Cardiac fibroblast (primary cell): ENCODE measurements at regions not wholly inside any gene's neighbourhood (a gene's known extent, or its start where the extent isn't known, plus 50 kb on each side); places are given as distances from the start of the nearest gene placed in this dataset.
"Not testable (repeated sequence)": the region's sequence is repeated elsewhere in the genome, so short reads cannot be mapped to it uniquely, and the experiment has no call there.

Experiments used
- DNase-seq, 2 donors: peaks; one replicate each; pipeline versions ENCODE4 v3.0.0 to v3.0.0-alpha.2; 2010; ENCODE audit warnings: low read depth in 2 of 2
- H3K4me3 ChIP-seq, 2 donors: replicated peaks in 1 of 2; 1 replicate in 1 of 2; 2 replicates in 1 of 2; pipeline ENCODE4 v1.5.1; 2011; ENCODE audit warnings: low read depth in 2 of 2, low read length in 2 of 2, mild to moderate bottlenecking in 2 of 2, moderate library complexity in 1 of 2
- CTCF ChIP-seq: IDR thresholded peaks from one replicate; pipeline ENCODE4 v1.5.1; 2011; ENCODE audit warnings: low read depth, mild to moderate bottlenecking, low read length, inconsistent platforms

DNA sequence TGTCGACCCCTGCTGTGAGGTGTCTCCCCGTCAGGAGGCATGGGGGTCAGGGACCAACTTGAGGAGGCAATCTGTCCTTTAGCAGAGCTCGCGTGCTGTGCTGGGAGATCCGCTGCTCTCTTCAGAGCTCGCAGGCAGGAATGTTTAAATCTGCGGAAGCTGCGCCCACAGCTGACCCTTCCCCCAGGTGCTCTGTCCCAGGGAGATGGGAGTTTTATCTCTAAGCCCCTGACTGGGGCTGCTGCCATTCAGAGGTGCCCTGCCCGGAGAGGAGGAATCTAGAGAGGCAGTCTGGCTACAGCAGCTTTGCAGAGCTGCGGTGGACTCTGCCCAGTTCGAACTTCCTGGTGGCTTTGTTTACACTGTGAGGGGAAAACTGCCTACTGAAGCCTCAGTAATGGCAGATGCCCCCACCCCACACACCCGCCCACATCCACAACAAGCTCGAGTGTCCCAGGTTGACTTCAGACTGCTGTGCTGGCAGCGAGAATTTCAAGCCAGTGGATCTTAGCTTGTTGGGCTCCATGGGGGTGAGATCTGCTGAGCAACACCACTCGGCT is 133.1 kb downstream of the CENPC start:
- H3K4me3 ChIP-seq, DNase-seq: not testable (repeated sequence)

- no peak overlapping the region for H3K4me3 ChIP-seq
- no peak for DNase-seq
- TF ChIP-seq CTCF: no peak
Measured at GRCh38 chr4:67403342-67403741, 142.0 kb downstream of the CENPC start.

- no peak for TF ChIP-seq CTCF
- no peak for DNase-seq
- no peak overlapping the region for H3K4me3 ChIP-seq
Measured at GRCh38 chr4:67401902-67402301, 143.4 kb downstream of the CENPC start.

GRCh38 chr4:67397931-67398330 is 147.4 kb downstream of the CENPC start:
- H3K4me3 ChIP-seq: no peak overlapping the region
- TF ChIP-seq CTCF: no peak
- DNase-seq: no peak

GRCh38 chr4:67397031-67397430 is 148.3 kb downstream of the CENPC start:
- TF ChIP-seq CTCF: no peak
- no peak for DNase-seq
- H3K4me3 ChIP-seq: no peak overlapping the region

- DNase-seq: no peak
- no peak for TF ChIP-seq CTCF
- no peak overlapping the region for H3K4me3 ChIP-seq
Measured at GRCh38 chr4:67396008-67396407, 149.3 kb downstream of the CENPC start.

GRCh38 chr4:67394879-67395278 is 150.4 kb downstream of the CENPC start:
- no peak for DNase-seq
- H3K4me3 ChIP-seq: no peak overlapping the region
- TF ChIP-seq CTCF: no peak
